Fibroblast of mammary gland (primary cell): ENCODE measurements at regions not wholly inside any gene's neighbourhood (a gene's known extent, or its start where the extent isn't known, plus 50 kb on each side); places are given as distances from the start of the nearest gene placed in this dataset.
"Not testable (repeated sequence)": the region's sequence is repeated elsewhere in the genome, so short reads cannot be mapped to it uniquely, and the experiment has no call there.

Experiments
- DNase-seq: peaks from one replicate; pipeline ENCODE4 v3.0.0-alpha.2; 2010; ENCODE audit warnings: low read depth
- H3K4me3 ChIP-seq: 2 replicates; pipeline ENCODE4 v1.5.1; 2011; ENCODE audit warnings: low read depth, mild to moderate bottlenecking, low read length, moderate library complexity; ENCODE audit not compliant: control insufficient read depth
- TF ChIP-seq, protein P1 (sequence below): conservative IDR thresholded peaks from 2 replicates; pipeline ENCODE4 v1.5.1; 2011; ENCODE audit warnings: low read depth, low read length, inconsistent platforms; ENCODE audit not compliant: control insufficient read depth, insufficient read depth

DNA sequence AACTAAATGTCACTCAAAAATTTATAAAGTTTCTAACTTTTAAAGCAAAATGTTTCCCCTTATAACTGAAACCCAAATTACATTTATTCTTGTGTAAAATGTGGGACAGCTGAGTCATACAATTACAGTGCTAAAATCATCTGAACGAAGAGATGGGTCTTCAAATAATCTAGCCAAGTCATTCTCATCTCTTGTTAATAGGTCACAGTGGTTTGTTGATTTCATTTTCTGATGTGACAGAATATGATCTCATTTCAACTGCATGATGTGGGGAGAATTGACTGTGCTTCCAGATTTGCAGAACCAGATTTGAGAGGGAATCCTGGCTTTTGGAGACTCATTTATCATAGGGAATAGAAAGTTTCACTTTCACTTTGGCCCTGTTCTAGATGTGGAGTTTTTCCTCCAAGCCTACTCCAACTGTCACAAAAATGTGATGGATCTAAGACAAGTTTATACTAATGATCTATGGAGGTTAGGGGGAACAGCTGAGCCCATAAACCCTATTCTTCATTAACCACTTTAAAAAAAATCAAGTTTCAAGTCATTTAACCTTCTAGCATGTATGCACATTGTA, 685.0 kb downstream of the PDCD6IP start:
- DNase-seq, result no peak
- TF ChIP-seq, protein P1, sequence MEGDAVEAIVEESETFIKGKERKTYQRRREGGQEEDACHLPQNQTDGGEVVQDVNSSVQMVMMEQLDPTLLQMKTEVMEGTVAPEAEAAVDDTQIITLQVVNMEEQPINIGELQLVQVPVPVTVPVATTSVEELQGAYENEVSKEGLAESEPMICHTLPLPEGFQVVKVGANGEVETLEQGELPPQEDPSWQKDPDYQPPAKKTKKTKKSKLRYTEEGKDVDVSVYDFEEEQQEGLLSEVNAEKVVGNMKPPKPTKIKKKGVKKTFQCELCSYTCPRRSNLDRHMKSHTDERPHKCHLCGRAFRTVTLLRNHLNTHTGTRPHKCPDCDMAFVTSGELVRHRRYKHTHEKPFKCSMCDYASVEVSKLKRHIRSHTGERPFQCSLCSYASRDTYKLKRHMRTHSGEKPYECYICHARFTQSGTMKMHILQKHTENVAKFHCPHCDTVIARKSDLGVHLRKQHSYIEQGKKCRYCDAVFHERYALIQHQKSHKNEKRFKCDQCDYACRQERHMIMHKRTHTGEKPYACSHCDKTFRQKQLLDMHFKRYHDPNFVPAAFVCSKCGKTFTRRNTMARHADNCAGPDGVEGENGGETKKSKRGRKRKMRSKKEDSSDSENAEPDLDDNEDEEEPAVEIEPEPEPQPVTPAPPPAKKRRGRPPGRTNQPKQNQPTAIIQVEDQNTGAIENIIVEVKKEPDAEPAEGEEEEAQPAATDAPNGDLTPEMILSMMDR, result no peak
- no peak overlapping the region for H3K4me3 ChIP-seq

DNA sequence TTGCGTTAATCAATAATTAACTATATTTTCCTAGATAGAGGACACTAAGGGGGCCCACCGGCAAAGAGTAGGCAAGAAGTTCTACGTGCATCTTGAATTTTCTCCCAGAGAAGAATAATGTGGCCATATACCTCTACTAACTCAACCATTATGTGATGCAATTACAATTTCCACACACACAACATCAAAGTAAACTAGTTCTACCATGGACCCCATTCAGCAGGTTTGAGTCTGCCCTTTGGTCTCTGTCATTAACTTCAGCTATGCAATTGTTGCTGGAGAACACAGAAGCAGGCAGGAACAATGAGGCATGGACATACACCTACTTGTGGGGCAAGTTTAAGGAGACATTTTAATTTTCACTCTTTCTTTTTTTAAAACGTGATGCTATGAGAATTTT, 705.9 kb downstream of the PDCD6IP start:
- TF ChIP-seq, protein P1, result no peak
- DNase-seq, result no peak
- no peak overlapping the region for H3K4me3 ChIP-seq

DNA sequence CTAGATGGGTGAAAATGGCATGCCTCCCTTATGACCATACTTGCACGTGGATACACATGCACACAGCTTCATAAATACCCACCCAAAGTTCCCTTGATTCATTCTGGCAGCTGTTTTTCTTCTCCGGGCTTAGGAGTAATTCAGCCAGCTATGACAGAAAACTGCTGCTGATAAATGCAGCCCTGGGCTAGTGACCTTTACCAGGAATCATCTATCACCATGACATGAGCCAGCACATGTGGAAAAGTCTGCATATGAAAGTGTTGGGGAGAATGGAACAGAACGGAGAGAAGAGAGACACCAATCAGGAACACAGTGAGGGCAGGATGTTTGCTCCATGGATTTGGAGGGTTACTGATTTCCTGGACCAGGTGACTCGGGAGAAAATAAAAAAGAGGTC, 706.3 kb downstream of the PDCD6IP start:
- TF ChIP-seq, protein P1, result no peak
- no peak overlapping the region for H3K4me3 ChIP-seq
- DNase-seq, result no peak

DNA sequence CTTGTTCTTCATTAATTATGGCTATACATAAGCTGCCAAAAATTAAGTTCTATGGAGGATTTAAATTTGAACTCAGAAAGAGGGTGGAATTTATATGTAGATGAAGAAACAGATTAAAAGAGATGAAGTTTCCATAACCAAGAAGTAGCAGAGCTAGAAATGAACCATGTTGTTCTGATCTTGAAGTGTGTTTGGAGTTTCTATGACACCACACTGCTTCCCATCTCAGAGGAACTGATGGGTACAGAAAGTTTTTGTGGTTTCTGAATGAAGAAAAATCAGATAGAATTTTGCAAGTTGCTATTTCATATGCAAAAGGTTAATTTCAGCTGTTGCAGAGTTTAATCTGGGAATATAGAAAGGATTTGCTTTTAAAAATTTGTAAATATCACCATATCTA, 710.3 kb downstream of the PDCD6IP start:
- no peak overlapping the region for H3K4me3 ChIP-seq
- DNase-seq, result no peak
- TF ChIP-seq, protein P1, result no peak

DNA sequence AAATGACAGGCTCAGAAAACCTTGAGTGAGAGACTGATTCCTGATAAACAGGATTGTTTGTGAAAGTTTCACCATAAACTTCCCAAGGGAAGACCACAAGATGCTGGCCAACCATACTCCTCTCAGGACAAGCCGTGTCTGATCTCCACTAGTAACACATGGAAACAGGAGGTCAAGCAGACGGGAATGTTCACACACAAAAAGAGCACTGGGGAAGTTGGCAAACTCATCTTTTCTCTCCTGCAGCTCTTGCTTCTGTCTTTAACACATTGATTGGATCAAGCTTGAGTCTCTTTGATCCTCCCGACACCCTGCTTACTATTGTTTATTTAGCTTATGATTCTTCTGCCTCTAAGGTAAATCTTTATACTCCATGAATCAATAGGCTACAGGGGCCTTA, 713.5 kb downstream of the PDCD6IP start:
- TF ChIP-seq, protein P1, result no peak
- DNase-seq, result no peak
- H3K4me3 ChIP-seq, result no peak overlapping the region

DNA sequence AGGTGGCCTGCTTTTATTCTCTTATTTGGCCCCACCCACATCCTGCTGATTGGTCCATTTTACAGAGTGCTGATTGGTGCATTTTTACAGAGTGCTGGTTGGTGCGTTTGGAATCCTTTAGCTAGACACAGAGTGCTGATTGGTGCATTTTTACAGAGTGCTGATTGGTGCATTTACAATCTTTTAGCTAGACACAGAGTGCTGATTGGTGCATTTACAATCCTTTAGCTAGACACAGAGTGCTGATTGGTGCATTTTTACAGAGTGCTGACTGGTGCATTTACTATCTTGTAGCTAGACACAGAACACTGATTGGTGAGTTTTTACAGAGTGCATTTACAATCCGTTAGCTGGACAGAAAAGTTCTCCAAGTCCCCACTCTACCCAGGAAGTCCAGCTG, 720.6 kb downstream of the PDCD6IP start:
- not testable (repeated sequence) for DNase-seq, H3K4me3 ChIP-seq

DNA sequence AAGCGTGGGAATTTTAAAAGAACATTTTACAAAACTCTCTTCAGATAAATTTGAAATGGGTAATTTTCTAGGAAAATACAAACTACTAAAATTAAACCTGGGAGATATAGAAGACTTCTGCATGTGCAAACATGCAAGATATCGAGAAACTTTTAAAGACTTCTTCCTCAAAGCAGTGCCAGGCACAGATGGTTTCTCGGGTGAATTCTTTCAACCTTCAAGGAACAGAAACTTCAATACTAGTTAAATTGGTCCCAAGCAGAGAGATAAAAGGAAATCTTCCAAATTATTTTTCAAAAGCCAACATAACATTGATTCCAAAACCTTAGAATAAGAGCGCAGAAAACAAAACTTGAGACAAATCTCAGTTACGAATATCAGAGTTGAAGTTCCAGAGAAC, 732.7 kb downstream of the PDCD6IP start:
- H3K4me3 ChIP-seq, result no peak overlapping the region
- no peak for DNase-seq
- TF ChIP-seq, protein P1, result no peak
